GM19351 (cell line): ENCODE measurements at regions not wholly inside any gene's neighbourhood (a gene's known extent, or its start where the extent isn't known, plus 50 kb on each side); places are given as distances from the start of the nearest gene placed in this dataset.
"Not testable (repeated sequence)": the region's sequence is repeated elsewhere in the genome, so short reads cannot be mapped to it uniquely, and the experiment has no call there.

Source experiments
- ATAC-seq: cut with Tn5 transposase; IDR thresholded peaks from one replicate; pipeline ENCODE4 v1.9.1; 2021; ENCODE audit warnings: mild to moderate bottlenecking, moderate library complexity; ENCODE audit not compliant: unreplicated experiment

- no peak for ATAC-seq
Measured at GRCh38 chr3:61378311-61378710, 127.1 kb upstream of the FHIT start.

GRCh38 chr3:61381745-61382392, 130.6 kb upstream of the FHIT start:
- ATAC-seq = peak; percentile 90

- no peak for ATAC-seq
Measured at GRCh38 chr3:61387817-61388216, 136.6 kb upstream of the FHIT start.

GRCh38 chr3:61393480-61393947, 142.3 kb upstream of the FHIT start:
- ATAC-seq = not testable (repeated sequence)

- no peak for ATAC-seq
Measured at GRCh38 chr3:61401359-61401758, 150.1 kb upstream of the FHIT start.

GRCh38 chr3:61407397-61407796, 154.0 kb upstream of the PTPRG start:
- ATAC-seq = no peak

- no peak for ATAC-seq
Measured at GRCh38 chr3:61409638-61410037, 151.7 kb upstream of the PTPRG start.

- not testable (repeated sequence) for ATAC-seq
Measured at GRCh38 chr3:61410358-61410757, 151.0 kb upstream of the PTPRG start.

GRCh38 chr3:61411009-61411662, 150.2 kb upstream of the PTPRG start:
- no peak for ATAC-seq

GRCh38 chr3:61414456-61414855, 146.9 kb upstream of the PTPRG start:
- ATAC-seq = peak; percentile 96

GRCh38 chr3:61415201-61415600, 146.2 kb upstream of the PTPRG start:
- peak; percentile 14 for ATAC-seq

- no peak for ATAC-seq
Measured at GRCh38 chr3:61416618-61417017, 144.8 kb upstream of the PTPRG start.

- no peak for ATAC-seq
Measured at GRCh38 chr3:61417352-61417751, 144.0 kb upstream of the PTPRG start.

GRCh38 chr3:61420136-61420759, 141.1 kb upstream of the PTPRG start:
- peak; percentile 89 for ATAC-seq

GRCh38 chr3:61422945-61423673, 138.3 kb upstream of the PTPRG start:
- ATAC-seq = no peak

GRCh38 chr3:61425356-61425755, 136.0 kb upstream of the PTPRG start:
- no peak for ATAC-seq

- no peak for ATAC-seq
Measured at GRCh38 chr3:61429106-61429505, 132.3 kb upstream of the PTPRG start.

- ATAC-seq = not testable (repeated sequence)
Measured at GRCh38 chr3:61434901-61435300, 126.5 kb upstream of the PTPRG start.

- not testable (repeated sequence) for ATAC-seq
Measured at GRCh38 chr3:61435361-61435760, 126.0 kb upstream of the PTPRG start.

GRCh38 chr3:61438253-61439121, 122.9 kb upstream of the PTPRG start:
- ATAC-seq = no peak

- ATAC-seq = no peak
Measured at GRCh38 chr3:61439122-61439458, 122.3 kb upstream of the PTPRG start.
